Colonic mucosa (tissue), 4 donors: ENCODE measurements at regions not wholly inside any gene's neighbourhood (a gene's known extent, or its start where the extent isn't known, plus 50 kb on each side); places are given as distances from the start of the nearest gene placed in this dataset.

Source experiments
- DNase-seq: peaks from one replicate; pipeline ENCODE4 v3.0.0-alpha.2; 2020
- H3K27ac ChIP-seq: fragments of 200-600 bp; one replicate; pipeline ENCODE4 v1.8.0; 2021
- H3K27me3 ChIP-seq: fragments of 200-600 bp; one replicate; pipeline ENCODE4 v1.8.0; 2021
- H3K36me3 ChIP-seq: fragments of 200-600 bp; one replicate; pipeline ENCODE4 v1.8.0; 2021
- H3K4me1 ChIP-seq: fragments of 200-600 bp; one replicate; pipeline ENCODE4 v1.8.0; 2021; ENCODE audit warnings: mild to moderate bottlenecking
- H3K4me3 ChIP-seq: fragments of 200-600 bp; one replicate; pipeline ENCODE4 v1.8.0; 2021
- H3K9ac ChIP-seq, 2 donors: one replicate each; pipeline ENCODE4 v1.7.0; 2013; ENCODE audit warnings: control low read depth in 2 of 2, low read depth in 2 of 2, low read length in 2 of 2
- H3K9me3 ChIP-seq: fragments of 200-600 bp; one replicate; pipeline ENCODE4 v1.8.0; 2021
- CTCF ChIP-seq: fragments of 200-600 bp; IDR thresholded peaks from one replicate; pipeline ENCODE4 v1.8.0; 2022; ENCODE audit warnings: antibody characterized with exemption, mild to moderate bottlenecking
- intact Hi-C: fragments of 100-400 bp; cut with DNase I; formaldehyde crosslinking; loops from one replicate; pipeline ENCODE4 v1.14.1; 2022
- donor health status: healthy.
- donor health status: DM: no; HTN: no; CAD: no.
- donor health status: DM: no; HTN: no; CAD: no.

- TF ChIP-seq CTCF: no peak
- Histone ChIP-seq H3K4me1 (no peaks in the 10 kb centered on the region), H3K36me3 (no peaks in the 10 kb centered on the region), H3K4me3 (no peak overlapping the region), H3K27me3 (no peaks in the 10 kb centered on the region), H3K27ac (no peak overlapping the region), H3K9me3 (no peaks in the 10 kb centered on the region), H3K9ac (no peak overlapping the region)
- intact Hi-C loops: no loop called here
- DNase-seq: no peak
These were observed 437.8 kb downstream of the CDH26 start for GRCh38 chr20:60395991-60396390.

- no peak for DNase-seq
- no peaks in the 10 kb centered on the region for H3K36me3 ChIP-seq
- TF ChIP-seq CTCF: no peak
- H3K27me3 ChIP-seq: no peaks in the 10 kb centered on the region
- H3K27ac ChIP-seq: no peak overlapping the region
- H3K9ac ChIP-seq: no peak overlapping the region
- no peak overlapping the region for H3K4me3 ChIP-seq
- H3K9me3 ChIP-seq: no peaks in the 10 kb centered on the region
- intact Hi-C loops: no loop called here
- H3K4me1 ChIP-seq: no peaks in the 10 kb centered on the region
These were observed 442.3 kb downstream of the CDH26 start for GRCh38 chr20:60400567-60400966.

- H3K9ac ChIP-seq: no peak overlapping the region
- TF ChIP-seq CTCF: no peak
- no peaks in the 10 kb centered on the region for H3K4me1 ChIP-seq
- H3K9me3 ChIP-seq: no peaks in the 10 kb centered on the region
- no peak overlapping the region for H3K4me3 ChIP-seq
- intact Hi-C loops: no loop called here
- no peak for DNase-seq
- H3K36me3 ChIP-seq: no peaks in the 10 kb centered on the region
- H3K27ac ChIP-seq: no peak overlapping the region
- no peaks in the 10 kb centered on the region for H3K27me3 ChIP-seq
These were observed 444.2 kb downstream of the CDH26 start for GRCh38 chr20:60402189-60403058.

GRCh38 chr20:60403105-60403741, 445.0 kb downstream of the CDH26 start:
- no peaks in the 10 kb centered on the region for H3K4me1 ChIP-seq
- H3K9me3 ChIP-seq: no peaks in the 10 kb centered on the region
- no peaks in the 10 kb centered on the region for H3K27me3 ChIP-seq
- H3K27ac ChIP-seq: no peak overlapping the region
- DNase-seq: no peak
- H3K36me3 ChIP-seq: no peaks in the 10 kb centered on the region
- no peak overlapping the region for H3K4me3 ChIP-seq
- no peak overlapping the region for H3K9ac ChIP-seq
- intact Hi-C loops: no loop called here
- TF ChIP-seq CTCF: no peak

GRCh38 chr20:60407011-60407771, 449.0 kb downstream of the CDH26 start:
- Histone ChIP-seq H3K27ac (no peak overlapping the region), H3K36me3 (no peaks in the 10 kb centered on the region), H3K4me1 (no peaks in the 10 kb centered on the region), H3K4me3 (no peak overlapping the region), H3K9ac (no peak overlapping the region), H3K9me3 (no peaks in the 10 kb centered on the region), H3K27me3 (no peaks in the 10 kb centered on the region)
- no peak for DNase-seq
- intact Hi-C loops: no loop called here
- TF ChIP-seq CTCF: no peak
